ENCODE measurements at regions not wholly inside any gene's neighbourhood (a gene's known extent, or its start where the extent isn't known, plus 50 kb on each side); places are given as distances from the start of the nearest gene placed in this dataset.

DNA sequence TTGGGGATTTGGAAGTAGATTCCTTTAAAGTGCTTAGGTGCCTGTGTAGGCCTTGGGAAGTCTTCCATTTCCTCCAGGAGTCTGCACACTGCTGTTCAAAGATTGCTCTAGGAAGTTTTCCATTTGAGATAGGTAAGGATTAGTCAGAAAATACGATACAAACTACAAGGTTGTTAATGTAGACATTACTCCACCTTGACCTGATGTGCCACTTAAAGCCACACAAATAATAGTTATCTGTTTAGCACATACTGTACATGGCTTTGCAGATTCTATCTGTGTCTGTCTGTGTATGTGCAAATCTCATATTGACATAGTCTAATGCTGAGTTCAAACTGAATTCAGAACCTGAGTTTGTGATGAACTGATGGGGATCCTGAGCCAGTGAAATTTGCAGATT is 118.4 kb downstream of the RHOU start:
- WGBS (ENCODE audit: insufficient coverage), result no CpG with 5 or more reads among the region's 1 CpG
- Mint-ChIP-seq H3K27me3 (ENCODE audit: low read depth in 3 of 3) (peaks cover 1 to 6% (median 2%) of the 10 kb centered on the region in 3 donors), H3K36me3 (peaks cover 0 to 2% of the 10 kb centered on the region in 2 donors), H3K4me1 (peaks cover 40% of the 10 kb centered on the region), H3K9me3 (peaks cover 0 to 6% (median 2%) of the 10 kb centered on the region in 7 donors), H3K4me3 (no peak overlapping the region), H3K27ac (no peak overlapping the region)
- Histone ChIP-seq H3K4me3 (replicated peaks in 1 of 3; ENCODE audit: low read depth in 2 of 3, low read length in 3 of 3) (no peak overlapping the region), H3K27ac (ENCODE audit: low read depth in 1 of 2, low read length in 2 of 2) (no peak overlapping the region), H3K9me3 (replicated peaks in 1 of 2; ENCODE audit: control insufficient read depth in 1 of 2, insufficient read depth in 1 of 2, low read length in 2 of 2) (no peaks in the 10 kb centered on the region), H3K4me1 (ENCODE audit: control insufficient read depth in 1 of 2, insufficient read depth in 2 of 2, low read length in 2 of 2) (peaks cover 39 to 40% of the 10 kb centered on the region in 2 donors), H4K20me1 (ENCODE audit: insufficient read depth, low read length) (no peaks in the 10 kb centered on the region), H3K9ac (ENCODE audit: insufficient read depth, low read length, poor library complexity, severe bottlenecking) (no peak overlapping the region), H2AFZ (ENCODE audit: insufficient read depth, low read depth, low read length, poor library complexity, severe bottlenecking) (no peak overlapping the region), H3K27me3 (ENCODE audit: control insufficient read depth in 2 of 2, insufficient read depth in 2 of 2, low read length in 2 of 2) (no peaks in the 10 kb centered on the region), H3K79me2 (ENCODE audit: insufficient read depth, low read length) (no peaks in the 10 kb centered on the region), H3K36me3 (replicated peaks in 1 of 2; ENCODE audit: control insufficient read depth in 1 of 2, insufficient read depth in 2 of 2, low read length in 2 of 2) (no peaks in the 10 kb centered on the region), H3K4me2 (replicated peaks; ENCODE audit: extremely low read depth, low read length, poor library complexity, severe bottlenecking) (no peak overlapping the region)
- intact Hi-C loops (cut with micrococcal nuclease), result no loop called here
- TF ChIP-seq, protein P1, sequence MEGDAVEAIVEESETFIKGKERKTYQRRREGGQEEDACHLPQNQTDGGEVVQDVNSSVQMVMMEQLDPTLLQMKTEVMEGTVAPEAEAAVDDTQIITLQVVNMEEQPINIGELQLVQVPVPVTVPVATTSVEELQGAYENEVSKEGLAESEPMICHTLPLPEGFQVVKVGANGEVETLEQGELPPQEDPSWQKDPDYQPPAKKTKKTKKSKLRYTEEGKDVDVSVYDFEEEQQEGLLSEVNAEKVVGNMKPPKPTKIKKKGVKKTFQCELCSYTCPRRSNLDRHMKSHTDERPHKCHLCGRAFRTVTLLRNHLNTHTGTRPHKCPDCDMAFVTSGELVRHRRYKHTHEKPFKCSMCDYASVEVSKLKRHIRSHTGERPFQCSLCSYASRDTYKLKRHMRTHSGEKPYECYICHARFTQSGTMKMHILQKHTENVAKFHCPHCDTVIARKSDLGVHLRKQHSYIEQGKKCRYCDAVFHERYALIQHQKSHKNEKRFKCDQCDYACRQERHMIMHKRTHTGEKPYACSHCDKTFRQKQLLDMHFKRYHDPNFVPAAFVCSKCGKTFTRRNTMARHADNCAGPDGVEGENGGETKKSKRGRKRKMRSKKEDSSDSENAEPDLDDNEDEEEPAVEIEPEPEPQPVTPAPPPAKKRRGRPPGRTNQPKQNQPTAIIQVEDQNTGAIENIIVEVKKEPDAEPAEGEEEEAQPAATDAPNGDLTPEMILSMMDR (IDR thresholded peaks at IDR 0.05), result no peak
- no peak for DNase-seq

- WGBS (ENCODE audit: insufficient coverage), result no CpG with 5 or more reads among the region's 3 CpGs
- peaks cover 0 to 6% (median 2%) of the 10 kb centered on the region in 7 donors for H3K9me3 Mint-ChIP-seq
- Histone ChIP-seq H2AFZ (ENCODE audit: insufficient read depth, low read depth, low read length, poor library complexity, severe bottlenecking) (no peak overlapping the region), H3K9me3 (replicated peaks in 1 of 2; ENCODE audit: control insufficient read depth in 1 of 2, insufficient read depth in 1 of 2, low read length in 2 of 2) (no peaks in the 10 kb centered on the region), H3K4me1 (ENCODE audit: control insufficient read depth in 1 of 2, insufficient read depth in 2 of 2, low read length in 2 of 2) (peaks cover 27 to 28% of the 10 kb centered on the region in 2 donors), H3K36me3 (replicated peaks in 1 of 2; ENCODE audit: control insufficient read depth in 1 of 2, insufficient read depth in 2 of 2, low read length in 2 of 2) (no peaks in the 10 kb centered on the region), H3K4me2 (replicated peaks; ENCODE audit: extremely low read depth, low read length, poor library complexity, severe bottlenecking) (no peak overlapping the region), H3K9ac (ENCODE audit: insufficient read depth, low read length, poor library complexity, severe bottlenecking) (no peak overlapping the region), H3K4me3 (replicated peaks in 1 of 3; ENCODE audit: low read depth in 2 of 3, low read length in 3 of 3) (no peak overlapping the region), H3K27ac (ENCODE audit: low read depth in 1 of 2, low read length in 2 of 2) (no peak overlapping the region), H4K20me1 (ENCODE audit: insufficient read depth, low read length) (no peaks in the 10 kb centered on the region), H3K79me2 (ENCODE audit: insufficient read depth, low read length) (no peaks in the 10 kb centered on the region), H3K27me3 (ENCODE audit: control insufficient read depth in 2 of 2, insufficient read depth in 2 of 2, low read length in 2 of 2) (no peaks in the 10 kb centered on the region)
- H3K36me3 Mint-ChIP-seq, result peaks cover 0 to 2% of the 10 kb centered on the region in 2 donors
- peaks cover 28% of the 10 kb centered on the region for H3K4me1 Mint-ChIP-seq
- TF ChIP-seq, protein P1 (IDR thresholded peaks at IDR 0.05), result no peak
- no peak overlapping the region for H3K4me3 Mint-ChIP-seq
- intact Hi-C loops (cut with micrococcal nuclease), result no loop called here
- no peak overlapping the region for H3K27ac Mint-ChIP-seq
- peaks cover 1 to 6% (median 2%) of the 10 kb centered on the region in 3 donors for H3K27me3 Mint-ChIP-seq (ENCODE audit: low read depth in 3 of 3)
- no peak for DNase-seq
These were observed 119.6 kb downstream of the RHOU start for GRCh38 chr1:228854907-228855306.

All from CD14-positive monocyte (primary cell).